H9 (cell line): ENCODE measurements at regions not wholly inside any gene's neighbourhood (a gene's known extent, or its start where the extent isn't known, plus 50 kb on each side); places are given as distances from the start of the nearest gene placed in this dataset.

Experiments
- DNase-seq: peaks from one replicate; pipeline ENCODE4 v3.0.0-alpha.2; 2017
- H2AFZ ChIP-seq: one replicate; pipeline ENCODE4 v1.6.1; 2013; ENCODE audit warnings: mild to moderate bottlenecking, low read length, control low read depth, moderate library complexity
- H2AK5ac ChIP-seq: 2 replicates; pipeline ENCODE4 v1.6.1; 2013; ENCODE audit warnings: low read length, control low read depth, mixed read lengths; ENCODE audit not compliant: insufficient read length
- H2BK120ac ChIP-seq: one replicate; pipeline ENCODE4 v1.6.1; 2013; ENCODE audit warnings: low read depth, mild to moderate bottlenecking, low read length, control low read depth, inconsistent platforms; ENCODE audit not compliant: poor library complexity, severe bottlenecking
- H2BK12ac ChIP-seq: 2 replicates; pipeline ENCODE4 v1.6.1; 2013; ENCODE audit warnings: low read length, control low read depth, mixed read lengths, low read depth; ENCODE audit not compliant: insufficient read length
- H2BK15ac ChIP-seq: 2 replicates; pipeline ENCODE4 v1.6.1; 2013; ENCODE audit warnings: low read depth, low read length, control low read depth
- H2BK20ac ChIP-seq: one replicate; pipeline ENCODE4 v1.6.1; 2013; ENCODE audit warnings: low read depth, mild to moderate bottlenecking, low read length, control low read depth, inconsistent platforms; ENCODE audit not compliant: poor library complexity, severe bottlenecking
- H2BK5ac ChIP-seq: 2 replicates; pipeline ENCODE4 v1.6.1; 2013; ENCODE audit warnings: low read length, control low read depth, mixed read lengths; ENCODE audit not compliant: insufficient read length
- H3K14ac ChIP-seq: 2 replicates; pipeline ENCODE4 v1.6.1; 2013; ENCODE audit warnings: low read length, control low read depth; ENCODE audit not compliant: insufficient read depth
- H3K18ac ChIP-seq: 2 replicates; pipeline ENCODE4 v1.6.1; 2013; ENCODE audit warnings: low read depth, mild to moderate bottlenecking, mixed read lengths, low read length, control low read depth; ENCODE audit not compliant: insufficient read length
- H3K23ac ChIP-seq: 2 replicates; pipeline ENCODE4 v1.6.1; 2013; ENCODE audit warnings: low read length, control low read depth, mixed read lengths, low read depth; ENCODE audit not compliant: insufficient read length
- H3K23me2 ChIP-seq: 2 replicates; pipeline ENCODE4 v1.6.1; 2013; ENCODE audit warnings: low read depth, mild to moderate bottlenecking, mixed read lengths, low read length, control low read depth; ENCODE audit not compliant: insufficient read length, poor library complexity, severe bottlenecking
- H3K27ac ChIP-seq: 2 replicates; pipeline ENCODE4 v1.5.1; 2013; ENCODE audit warnings: low read length, control low read depth, mixed read lengths, low read depth; ENCODE audit not compliant: insufficient read length
- H3K27me3 ChIP-seq: 2 replicates; pipeline ENCODE4 v1.6.1; 2013; ENCODE audit warnings: low read length, control low read depth, inconsistent platforms; ENCODE audit not compliant: insufficient read depth
- H3K4ac ChIP-seq: 2 replicates; pipeline ENCODE4 v1.6.1; 2013; ENCODE audit warnings: low read depth, mild to moderate bottlenecking, control low read depth, inconsistent platforms, low read length, moderate library complexity
- H3K4me1 ChIP-seq: 2 replicates; pipeline ENCODE4 v1.6.1; 2013; ENCODE audit warnings: low read length, control low read depth, inconsistent platforms; ENCODE audit not compliant: insufficient read depth
- H3K4me2 ChIP-seq: 2 replicates; pipeline ENCODE4 v1.6.1; 2013; ENCODE audit warnings: low read length, control low read depth, mixed read lengths; ENCODE audit not compliant: insufficient read length, insufficient read depth
- H3K56ac ChIP-seq: 2 replicates; pipeline ENCODE4 v1.6.1; 2013; ENCODE audit warnings: low read depth, mild to moderate bottlenecking, mixed read lengths, low read length, control low read depth; ENCODE audit not compliant: insufficient read length
- H3K79me1 ChIP-seq: 2 replicates; pipeline ENCODE4 v1.6.1; 2013; ENCODE audit warnings: low read depth, mild to moderate bottlenecking, moderate library complexity, low read length, control low read depth, inconsistent platforms; ENCODE audit not compliant: insufficient read depth, poor library complexity, severe bottlenecking
- H3K79me2 ChIP-seq: 2 replicates; pipeline ENCODE4 v1.6.1; 2013; ENCODE audit warnings: low read length, control low read depth, inconsistent platforms; ENCODE audit not compliant: insufficient read depth
- H3K9ac ChIP-seq: 2 replicates; pipeline ENCODE4 v1.6.1; 2013; ENCODE audit warnings: low read length, control low read depth, mixed read lengths; ENCODE audit not compliant: insufficient read length; ENCODE audit errors: extremely low read depth
- H3K9me3 ChIP-seq: one replicate; pipeline ENCODE4 v1.6.1; 2013; ENCODE audit warnings: low read depth, low read length, inconsistent platforms; ENCODE audit not compliant: control insufficient read depth
- H3T11ph ChIP-seq: one replicate; pipeline ENCODE4 v1.6.1; 2013; ENCODE audit warnings: mild to moderate bottlenecking, low read length, control low read depth, inconsistent platforms
- H4K20me1 ChIP-seq: one replicate; pipeline ENCODE4 v1.6.1; 2013; ENCODE audit not compliant: control insufficient read depth, insufficient read length, insufficient read depth
- H4K5ac ChIP-seq: 2 replicates; pipeline ENCODE4 v1.6.1; 2013; ENCODE audit warnings: low read depth, mild to moderate bottlenecking, mixed read lengths, low read length, control low read depth; ENCODE audit not compliant: insufficient read length
- H4K8ac ChIP-seq: replicated peaks from 2 replicates; pipeline ENCODE4 v1.6.1; 2013; ENCODE audit warnings: low read length, control low read depth, mixed read lengths, low read depth; ENCODE audit not compliant: insufficient read length
- H4K91ac ChIP-seq: 2 replicates; pipeline ENCODE4 v1.6.1; 2013; ENCODE audit warnings: low read depth, mild to moderate bottlenecking, moderate library complexity, mixed read lengths, low read length, control low read depth; ENCODE audit not compliant: insufficient read length
- H3K27ac Mint-ChIP-seq, 3 experiments: 2 replicates in 2 of 3; 3 replicates in 1 of 3; pipeline ENCODE4 v1.8.0; 2020 to 2021; ENCODE audit warnings: mixed read lengths in 3 of 3, mild to moderate bottlenecking in 1 of 3, moderate library complexity in 1 of 3
- H3K27me3 Mint-ChIP-seq: 2 replicates; pipeline ENCODE4 v1.8.0; 2021; ENCODE audit warnings: low read depth, mild to moderate bottlenecking, moderate library complexity, mixed read lengths
- H3K36me3 Mint-ChIP-seq, 3 experiments: 2 replicates in 2 of 3; 3 replicates in 1 of 3; pipeline ENCODE4 v1.8.0; 2020 to 2021; ENCODE audit warnings: low read depth in 3 of 3, mixed read lengths in 3 of 3; ENCODE audit not compliant: insufficient read depth in 1 of 3
- H3K4me1 Mint-ChIP-seq, 2 experiments: 2 replicates each; pipeline ENCODE4 v1.8.0; 2020; ENCODE audit warnings: mixed read lengths in 2 of 2
- H3K4me3 Mint-ChIP-seq, 2 experiments: 2 replicates in 1 of 2; 3 replicates in 1 of 2; pipeline ENCODE4 v1.8.0; 2020 to 2021; ENCODE audit warnings: mild to moderate bottlenecking in 2 of 2, mixed read lengths in 2 of 2, moderate library complexity in 1 of 2
- H3K9me3 Mint-ChIP-seq, 2 experiments: 2 replicates in 1 of 2; 3 replicates in 1 of 2; pipeline ENCODE4 v1.8.0; 2020; ENCODE audit warnings: mild to moderate bottlenecking in 2 of 2, mixed read lengths in 2 of 2, moderate library complexity in 1 of 2
- CTCF ChIP-seq: fragments of 200-600 bp; sonication (generic); conservative IDR thresholded peaks from 3 replicates; pipeline ENCODE4 v1.8.0; 2021; ENCODE audit warnings: antibody characterized with exemption, mild to moderate bottlenecking
- WGBS: extraction: QIAGEN DNeasy Blood & Tissue Kit; methylation state at CpG from one replicate; pipeline ENCODE4 v1.1.7; 2013; ENCODE audit warnings: missing lambda C conversion rate, low lambda C conversion rate, mixed read lengths; ENCODE audit not compliant: insufficient read length; ENCODE audit errors: extremely low coverage; 5-methylcytosine and 5-hydroxymethylcytosine counted together

- Histone ChIP-seq H4K91ac (no peak overlapping the region), H2AFZ (no peak overlapping the region), H3K79me1 (no peaks in the 10 kb centered on the region), H3K27ac (no peak overlapping the region), H2AK5ac (no peak overlapping the region), H3K14ac (no peak overlapping the region), H4K20me1 (no peaks in the 10 kb centered on the region), H3K4me1 (no peaks in the 10 kb centered on the region), H3K27me3 (no peaks in the 10 kb centered on the region; the same call in 1 of the 2 replicates), H4K8ac (no peak overlapping the region), H3K9ac (no peak overlapping the region), H4K5ac (no peak overlapping the region), H3K4me2 (no peak overlapping the region), H3K56ac (no peak overlapping the region), H3K79me2 (no peaks in the 10 kb centered on the region), H2BK12ac (no peak overlapping the region), H3K4ac (no peak overlapping the region), H3K23ac (no peak overlapping the region), H3K9me3 (peaks cover 90% of the 10 kb centered on the region), H2BK120ac (no peak overlapping the region), H3K18ac (no peak overlapping the region), H2BK20ac (no peak overlapping the region), H3T11ph (no peak overlapping the region), H2BK15ac (no peak overlapping the region), H2BK5ac (no peak overlapping the region), H3K23me2 (no peaks in the 10 kb centered on the region)
- Mint-ChIP-seq H3K9me3 (peaks cover 77 to 98% of the 10 kb centered on the region in 2 experiments), H3K27ac (no peak overlapping the region), H3K4me3 (no peak overlapping the region), H3K27me3 (peaks cover 4% of the 10 kb centered on the region), H3K36me3 (peaks cover 13 to 38% (median 27%) of the 10 kb centered on the region in 3 experiments; a peak in 5 of 7 replicates), H3K4me1 (no peaks in the 10 kb centered on the region)
- WGBS = no CpG with 5 or more reads among the region's 8 CpGs
- TF ChIP-seq CTCF = no peak
- no peak for DNase-seq
Observed at GRCh38 chr22:47279337-47279736, 516.9 kb downstream of the TBC1D22A start.
